ENCODE measurements at regions not wholly inside any gene's neighbourhood (a gene's known extent, or its start where the extent isn't known, plus 50 kb on each side); places are given as distances from the start of the nearest gene placed in this dataset.

GRCh38 chr7:4629287-4629895 is 52.7 kb upstream of the FOXK1 start:
- TF ChIP-seq CTCF (IDR thresholded peaks at IDR 0.05), result no peak
- no peak for TF ChIP-seq POLR2A (IDR thresholded peaks at IDR 0.05)

Measured in Peyer's patch (tissue), 4 donors.